ENCODE measurements at regions not wholly inside any gene's neighbourhood (a gene's known extent, or its start where the extent isn't known, plus 50 kb on each side); places are given as distances from the start of the nearest gene placed in this dataset.
"Not testable (repeated sequence)": the region's sequence is repeated elsewhere in the genome, so short reads cannot be mapped to it uniquely, and the experiment has no call there.

DNA sequence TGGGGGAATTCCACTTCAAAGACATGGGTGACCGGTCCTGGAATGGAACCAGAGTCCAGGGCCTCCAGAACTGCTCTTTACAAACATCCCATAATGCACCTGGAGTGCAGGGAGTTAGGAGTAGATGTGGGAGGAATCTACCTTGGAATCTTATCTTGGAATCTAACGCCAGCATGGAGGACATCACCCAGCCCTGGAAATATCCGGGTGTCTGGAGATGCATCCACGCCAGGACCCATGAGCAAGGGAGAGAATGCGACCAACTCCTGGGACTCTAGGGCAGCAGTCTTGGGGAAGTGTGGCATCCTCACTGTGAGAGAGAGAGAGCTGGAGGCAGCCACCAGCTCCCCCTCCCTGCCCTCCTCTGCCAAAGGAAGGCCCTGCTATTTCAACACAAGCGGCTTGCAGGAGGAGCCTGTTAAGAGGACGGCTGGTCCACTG, 211.8 kb downstream of the UQCRFS1 start:
- 52 to 64% (median 61%) methylated on average over 7 of the region's 7 CpGs for WGBS, 4 donors
- Histone ChIP-seq H3K27ac (no peak overlapping the region), H3K4me3 (no peak overlapping the region), H3K9me3 (replicated peaks in 1 of 3) (no peaks in the 10 kb centered on the region), H3K36me3 (replicated peaks in 1 of 2) (no peaks in the 10 kb centered on the region), H3K27me3 (peaks cover 4% of the 10 kb centered on the region), H3K4me1 (replicated peaks in 1 of 2) (no peaks in the 10 kb centered on the region)
- TF ChIP-seq CTCF (IDR thresholded peaks at IDR 0.05) (no peak), POLR2A (IDR thresholded peaks at IDR 0.05) (no peak)
- intact Hi-C loops (cut with DNase I), result no loop called here
- DNase-seq, result no peak

DNA sequence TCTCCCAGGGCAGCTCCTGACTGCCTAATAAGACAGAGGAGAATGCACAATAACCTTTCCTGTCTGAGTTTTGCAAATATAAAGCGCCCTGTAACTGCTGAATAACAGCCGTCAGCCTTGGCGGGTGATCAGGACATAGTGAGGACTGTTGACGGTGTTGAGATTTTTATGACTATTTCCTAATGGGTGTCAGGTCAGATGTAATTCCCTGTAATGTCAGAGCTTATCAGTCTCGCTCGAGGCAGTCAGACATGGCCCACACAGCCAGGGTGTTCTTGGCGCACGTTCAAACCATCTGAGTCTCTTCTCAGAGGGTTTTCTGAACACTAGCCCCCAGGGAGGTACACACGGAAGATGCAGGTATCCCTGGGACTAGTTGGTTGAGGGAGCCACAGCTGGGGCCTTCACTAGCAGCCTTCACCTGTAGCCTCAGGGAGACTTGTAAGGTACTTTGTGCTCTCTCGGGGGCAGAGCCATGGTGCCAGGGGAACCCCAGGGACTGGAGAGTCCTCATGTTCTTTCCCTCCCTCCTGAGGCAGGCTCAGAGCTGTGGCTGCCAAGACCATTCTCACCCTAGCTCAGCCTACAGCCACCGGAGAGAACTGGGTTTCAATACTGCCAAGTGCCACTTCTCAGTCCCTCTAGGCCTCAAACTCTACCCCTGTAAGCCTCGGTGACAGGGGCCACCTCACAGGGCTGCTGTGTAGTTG, 213.1 kb downstream of the UQCRFS1 start:
- Histone ChIP-seq H3K9me3 (replicated peaks in 1 of 3) (no peaks in the 10 kb centered on the region), H3K27ac (no peak overlapping the region), H3K4me3 (no peak overlapping the region), H3K27me3 (peaks cover 4% of the 10 kb centered on the region), H3K36me3 (replicated peaks in 1 of 2) (no peaks in the 10 kb centered on the region), H3K4me1 (replicated peaks in 1 of 2) (no peaks in the 10 kb centered on the region)
- 75 to 79% (median 77%) methylated on average over 10 to 12 of the region's 12 CpGs for WGBS, 4 donors
- TF ChIP-seq CTCF (IDR thresholded peaks at IDR 0.05), result no peak
- TF ChIP-seq POLR2A (IDR thresholded peaks at IDR 0.05), result no peak
- DNase-seq, result no peak
- intact Hi-C loops (cut with DNase I), result no loop called here

- no peak overlapping the region for H3K27ac ChIP-seq
- intact Hi-C loops (cut with DNase I), result no loop called here
- H3K36me3 ChIP-seq (replicated peaks in 1 of 2), result no peaks in the 10 kb centered on the region
- 79 to 82% (median 79%) methylated on average over 6 of the region's 6 CpGs for WGBS, 4 donors
- H3K9me3 ChIP-seq (replicated peaks in 1 of 3), result no peaks in the 10 kb centered on the region
- H3K4me3 ChIP-seq, result no peak overlapping the region
- H3K4me1 ChIP-seq (replicated peaks in 1 of 2), result no peaks in the 10 kb centered on the region
- DNase-seq, result no peak
- no peak for TF ChIP-seq POLR2A (IDR thresholded peaks at IDR 0.05)
- TF ChIP-seq CTCF (IDR thresholded peaks at IDR 0.05), result no peak
- H3K27me3 ChIP-seq, result peaks cover 4% of the 10 kb centered on the region
Measured at GRCh38 chr19:28998974-28999373, 214.0 kb downstream of the UQCRFS1 start.

GRCh38 chr19:28997866-28998265, 215.1 kb downstream of the UQCRFS1 start:
- WGBS, 4 donors, result 75 to 92% (median 84%) methylated on average over 6 of the region's 6 CpGs

DNA sequence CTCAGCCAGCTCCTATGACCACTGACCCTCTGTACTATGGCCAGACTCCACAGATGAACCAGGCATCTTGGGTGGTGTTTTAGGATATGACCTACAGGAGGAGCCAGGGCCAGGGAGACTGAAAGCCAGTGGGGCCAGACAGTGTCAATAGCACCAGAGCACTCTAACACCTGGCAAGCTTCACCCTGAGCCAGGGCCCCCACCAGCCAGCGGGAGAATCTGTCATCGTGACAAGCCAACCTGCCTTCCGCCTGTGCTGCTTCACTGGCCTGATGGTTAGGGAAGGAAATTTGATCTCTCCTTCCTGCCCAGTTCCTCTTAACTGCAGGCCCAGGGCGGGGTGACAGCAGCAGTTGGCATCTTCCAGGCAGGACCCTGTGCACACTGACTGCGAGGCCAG, 222.4 kb downstream of the UQCRFS1 start:
- Histone ChIP-seq H3K4me3 (no peak overlapping the region), H3K9me3 (replicated peaks in 1 of 3) (no peaks in the 10 kb centered on the region), H3K27me3 (no peaks in the 10 kb centered on the region), H3K27ac (no peak overlapping the region), H3K36me3 (replicated peaks in 1 of 2) (no peaks in the 10 kb centered on the region), H3K4me1 (replicated peaks in 1 of 2) (no peaks in the 10 kb centered on the region)
- TF ChIP-seq POLR2A (IDR thresholded peaks at IDR 0.05) (no peak), CTCF (IDR thresholded peaks at IDR 0.05) (no peak)
- WGBS, 4 donors, result 40 to 55% (median 51%) methylated on average over 2 to 5 of the region's 5 CpGs
- no peak for DNase-seq
- intact Hi-C loops (cut with DNase I), result no loop called here

More at GRCh38 chr19:28997866-28998265, 215.1 kb downstream of the UQCRFS1 start:
- H3K4me1 ChIP-seq (replicated peaks in 1 of 2); H3K9me3 ChIP-seq (replicated peaks in 1 of 3); H3K27ac ChIP-seq; DNase-seq; intact Hi-C loops (cut with DNase I); H3K4me3 ChIP-seq; H3K27me3 ChIP-seq; H3K36me3 ChIP-seq (replicated peaks in 1 of 2): not testable (repeated sequence)
